ENCODE measurements at regions not wholly inside any gene's neighbourhood (a gene's known extent, or its start where the extent isn't known, plus 50 kb on each side); places are given as distances from the start of the nearest gene placed in this dataset.

GRCh38 chr3:26438981-26439884 lies 183.3 kb upstream of the LRRC3B start:
- TF ChIP-seq, protein P1, sequence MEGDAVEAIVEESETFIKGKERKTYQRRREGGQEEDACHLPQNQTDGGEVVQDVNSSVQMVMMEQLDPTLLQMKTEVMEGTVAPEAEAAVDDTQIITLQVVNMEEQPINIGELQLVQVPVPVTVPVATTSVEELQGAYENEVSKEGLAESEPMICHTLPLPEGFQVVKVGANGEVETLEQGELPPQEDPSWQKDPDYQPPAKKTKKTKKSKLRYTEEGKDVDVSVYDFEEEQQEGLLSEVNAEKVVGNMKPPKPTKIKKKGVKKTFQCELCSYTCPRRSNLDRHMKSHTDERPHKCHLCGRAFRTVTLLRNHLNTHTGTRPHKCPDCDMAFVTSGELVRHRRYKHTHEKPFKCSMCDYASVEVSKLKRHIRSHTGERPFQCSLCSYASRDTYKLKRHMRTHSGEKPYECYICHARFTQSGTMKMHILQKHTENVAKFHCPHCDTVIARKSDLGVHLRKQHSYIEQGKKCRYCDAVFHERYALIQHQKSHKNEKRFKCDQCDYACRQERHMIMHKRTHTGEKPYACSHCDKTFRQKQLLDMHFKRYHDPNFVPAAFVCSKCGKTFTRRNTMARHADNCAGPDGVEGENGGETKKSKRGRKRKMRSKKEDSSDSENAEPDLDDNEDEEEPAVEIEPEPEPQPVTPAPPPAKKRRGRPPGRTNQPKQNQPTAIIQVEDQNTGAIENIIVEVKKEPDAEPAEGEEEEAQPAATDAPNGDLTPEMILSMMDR (optimal IDR thresholded peaks at IDR 0.05 in 1 of 3, IDR thresholded peaks at IDR 0.05 in 1 of 3, conservative IDR thresholded peaks at IDR 0.05 in 1 of 3; ENCODE audit: extremely low read depth in 1 of 3, insufficient read depth in 2 of 3, low read length in 3 of 3): no peak
- no peak for TF ChIP-seq EZH2 (IDR thresholded peaks at IDR 0.05; ENCODE audit: low read length)

Data from keratinocyte (primary cell).